HG03097 (cell line): ENCODE measurements at regions not wholly inside any gene's neighbourhood (a gene's known extent, or its start where the extent isn't known, plus 50 kb on each side); places are given as distances from the start of the nearest gene placed in this dataset.
"Not testable (repeated sequence)": the region's sequence is repeated elsewhere in the genome, so short reads cannot be mapped to it uniquely, and the experiment has no call there.

Experiments used
- ATAC-seq: cut with Tn5 transposase; IDR thresholded peaks from one replicate; pipeline ENCODE4 v1.9.1; 2021; ENCODE audit not compliant: unreplicated experiment, low FRiP score

DNA sequence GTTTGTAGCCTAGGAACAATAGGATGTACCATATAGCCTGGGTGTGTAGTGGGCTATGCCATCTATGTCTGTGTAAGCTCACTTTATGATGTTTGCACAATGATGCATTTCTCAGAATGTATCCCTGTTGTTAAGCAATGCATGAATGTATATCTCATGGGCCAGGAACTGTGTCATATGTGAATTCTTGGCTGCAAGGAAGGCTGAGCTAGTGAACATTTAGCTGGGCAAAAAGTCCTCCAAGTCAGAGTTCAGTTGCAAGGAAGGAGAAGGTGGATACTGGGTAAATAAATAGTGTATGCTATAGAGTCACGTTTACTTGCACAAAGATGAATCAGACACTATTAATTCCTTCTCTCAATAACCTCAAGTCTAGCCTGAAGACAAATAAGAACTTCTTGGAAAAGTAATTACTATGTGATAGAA lies 136.1 kb downstream of the EHF start:
- no peak for ATAC-seq

DNA sequence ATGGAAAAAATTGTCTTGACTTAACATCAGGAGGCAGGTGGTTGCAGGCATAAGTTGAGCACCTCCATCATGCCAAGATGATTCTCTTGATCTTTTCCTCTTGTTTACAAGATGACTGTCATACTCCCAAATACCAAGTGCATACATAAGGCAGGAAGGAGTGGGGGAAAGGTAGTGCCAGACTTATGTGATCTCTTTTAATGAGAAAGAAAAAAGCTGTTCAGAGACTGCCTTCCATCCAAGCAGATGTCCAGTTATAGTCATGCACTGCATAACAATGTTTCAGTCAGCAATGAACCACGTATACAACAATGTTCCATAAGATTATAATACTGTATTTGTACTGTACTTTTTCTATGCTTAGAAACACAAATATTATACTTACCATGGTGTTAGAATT lies 135.7 kb downstream of the EHF start:
- no peak for ATAC-seq

DNA sequence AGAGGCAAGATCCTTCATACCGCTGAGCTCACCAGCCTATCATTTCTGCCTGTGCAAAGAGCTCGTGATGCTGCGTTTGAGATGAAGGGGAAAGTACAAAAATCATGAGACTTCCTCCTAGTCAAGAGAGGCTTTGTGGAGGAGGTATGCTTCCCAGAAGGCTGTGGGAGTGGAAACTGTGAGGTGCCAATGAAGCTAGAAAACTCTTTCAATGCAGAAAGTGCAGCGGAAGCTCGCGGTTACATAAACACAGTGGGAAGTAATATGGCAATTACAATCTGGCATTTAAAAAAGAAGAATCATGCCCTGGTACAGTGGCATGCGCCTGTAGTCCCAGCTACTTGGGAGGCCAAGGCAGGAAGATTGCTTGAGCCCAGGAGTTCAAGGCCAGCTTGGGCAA lies 134.8 kb downstream of the EHF start:
- ATAC-seq, result no peak

DNA sequence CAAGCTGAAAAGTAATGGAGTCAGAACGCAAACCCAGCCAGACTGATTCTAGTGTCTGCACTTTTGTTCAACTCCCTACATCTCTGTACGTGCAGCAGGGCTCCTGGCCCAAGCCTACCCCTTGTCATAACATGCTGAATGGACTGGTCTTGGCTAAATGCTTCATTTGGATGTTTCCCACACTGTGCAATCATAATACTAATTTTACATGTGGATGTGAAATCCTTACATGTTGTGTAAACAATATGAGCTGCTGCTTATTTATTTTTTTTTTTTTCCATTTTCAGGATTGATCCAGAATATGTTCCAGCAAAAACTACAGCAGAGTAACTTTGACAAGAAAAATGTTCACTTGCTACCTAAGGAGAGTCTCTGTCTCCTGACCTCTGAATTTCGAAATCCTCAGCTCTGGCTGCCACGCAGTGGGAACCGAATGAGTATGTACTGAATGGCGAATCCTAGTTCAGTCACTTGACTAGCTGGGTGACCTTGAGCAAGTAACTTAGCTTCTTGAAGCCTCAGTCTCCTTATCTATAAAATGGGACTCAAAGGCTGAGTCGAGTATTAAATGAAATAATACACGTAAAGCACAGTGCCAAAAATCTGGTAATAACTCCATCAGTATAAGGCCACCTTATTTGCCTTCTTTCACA lies 133.4 kb downstream of the EHF start:
- ATAC-seq, result no peak

DNA sequence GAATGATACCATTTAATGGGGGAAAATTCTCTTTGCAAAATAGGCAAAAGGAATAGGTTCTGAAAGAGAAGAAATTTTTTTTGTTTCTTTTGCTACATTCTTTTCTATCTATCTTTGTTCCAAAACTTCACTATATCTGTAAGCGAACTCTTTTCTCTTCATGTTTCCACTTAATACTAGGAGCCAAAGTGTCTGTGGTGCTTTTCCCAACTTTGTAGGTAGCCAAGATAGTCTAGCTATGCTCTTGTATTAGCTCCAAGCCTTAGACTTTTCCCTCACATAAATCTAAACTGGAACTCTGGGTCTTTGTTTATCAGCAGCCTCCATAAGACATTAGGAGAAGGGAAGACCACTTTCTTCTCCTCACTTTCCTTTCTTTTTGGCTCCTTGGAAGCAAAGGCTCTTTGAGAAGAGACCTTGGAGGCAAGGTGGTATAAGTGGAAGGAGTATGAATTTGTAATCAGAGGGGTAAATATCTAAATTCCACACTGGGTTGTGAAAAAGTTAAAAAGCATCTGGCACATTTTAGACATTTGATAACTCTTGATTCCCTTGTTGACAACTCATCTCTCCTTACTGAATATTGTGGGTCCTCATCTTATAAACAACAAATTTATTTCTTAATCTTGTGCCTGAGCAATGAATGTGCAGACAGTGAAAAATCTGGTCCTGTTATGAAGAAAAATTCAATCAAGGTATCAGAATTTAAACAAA lies 130.0 kb downstream of the EHF start:
- ATAC-seq, result no peak

DNA sequence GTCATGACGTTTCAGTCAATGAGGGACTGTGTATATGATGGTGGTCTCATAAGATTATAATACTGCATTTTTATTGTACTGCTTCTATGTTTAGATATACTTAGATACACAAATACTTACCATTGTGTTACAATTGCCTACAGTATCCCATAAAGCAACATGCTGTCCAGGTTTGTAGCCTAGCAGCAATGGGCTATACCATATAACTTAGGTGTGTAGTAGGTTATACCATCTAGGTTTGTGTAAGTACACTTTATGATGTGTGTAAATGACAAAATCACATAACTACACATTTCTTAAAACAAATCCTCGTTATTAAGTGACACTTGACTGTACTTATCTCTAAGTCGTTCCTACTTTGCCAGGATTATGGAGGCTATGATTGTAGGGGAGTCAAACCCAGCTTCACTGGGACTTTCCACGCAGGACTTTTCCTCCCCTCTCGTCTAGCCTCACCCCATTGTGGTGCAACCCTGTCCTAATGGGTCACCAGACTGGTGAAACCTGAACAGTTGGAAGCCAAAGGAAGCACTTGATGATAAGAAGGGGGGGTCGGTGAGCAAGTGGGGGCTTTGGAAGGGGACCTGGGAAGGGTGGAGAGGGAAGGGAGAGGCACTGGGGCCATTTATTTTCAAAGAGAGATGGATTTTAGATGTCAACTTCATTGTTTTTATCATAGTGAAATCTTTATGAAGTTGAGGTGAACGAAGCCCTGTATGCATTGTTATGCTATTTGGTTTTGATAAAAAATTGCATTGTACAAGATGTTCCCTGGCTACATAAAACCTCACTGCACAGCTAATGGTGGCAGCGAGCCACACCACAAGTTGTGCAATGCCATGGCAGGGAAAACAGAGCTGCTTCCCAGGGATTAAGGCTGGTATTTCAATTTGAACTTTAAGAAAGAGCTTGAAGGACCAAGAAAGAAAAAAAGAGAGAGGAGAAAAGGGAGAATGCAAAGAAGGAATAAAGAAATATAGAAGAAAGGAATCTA lies 129.1 kb downstream of the EHF start:
- ATAC-seq, result no peak

DNA sequence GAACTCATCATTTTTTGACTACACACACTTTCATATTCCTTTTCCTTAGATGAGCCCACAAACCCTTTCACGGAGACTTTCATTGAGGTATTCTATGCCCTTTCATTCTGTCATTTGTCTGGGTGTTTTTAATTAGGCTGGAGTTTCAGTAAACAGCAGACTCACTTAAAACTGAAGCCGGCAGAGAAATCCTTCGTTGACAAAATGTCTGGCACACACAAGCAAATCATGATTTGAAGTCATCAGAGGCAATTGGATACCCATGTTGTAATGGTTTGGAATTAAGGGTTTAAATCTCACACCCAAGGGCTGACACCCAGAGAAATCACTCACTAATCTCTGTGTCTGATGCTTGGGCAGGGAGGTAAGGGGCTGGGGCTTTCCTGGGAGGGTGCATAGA lies 127.1 kb downstream of the EHF start:
- no peak for ATAC-seq

DNA sequence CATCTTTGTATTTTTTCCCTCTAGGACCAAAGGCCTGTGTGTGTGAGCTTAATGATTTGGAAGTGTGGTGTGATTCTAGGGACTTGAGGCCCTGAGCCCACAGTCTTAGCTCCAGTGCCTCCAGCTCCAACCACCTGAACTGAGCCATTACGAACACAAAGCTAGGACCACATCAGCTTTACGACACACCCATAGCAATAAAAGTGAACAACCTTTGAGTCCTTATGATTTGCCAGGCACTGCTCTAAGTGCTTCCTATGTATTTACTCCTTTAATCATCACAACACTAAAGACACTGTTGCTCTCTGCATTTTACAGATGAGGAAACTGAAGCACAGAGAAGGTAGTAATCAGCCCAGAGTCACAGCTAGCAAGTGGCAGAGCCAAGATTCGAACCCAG lies 126.4 kb downstream of the EHF start:
- no peak for ATAC-seq

DNA sequence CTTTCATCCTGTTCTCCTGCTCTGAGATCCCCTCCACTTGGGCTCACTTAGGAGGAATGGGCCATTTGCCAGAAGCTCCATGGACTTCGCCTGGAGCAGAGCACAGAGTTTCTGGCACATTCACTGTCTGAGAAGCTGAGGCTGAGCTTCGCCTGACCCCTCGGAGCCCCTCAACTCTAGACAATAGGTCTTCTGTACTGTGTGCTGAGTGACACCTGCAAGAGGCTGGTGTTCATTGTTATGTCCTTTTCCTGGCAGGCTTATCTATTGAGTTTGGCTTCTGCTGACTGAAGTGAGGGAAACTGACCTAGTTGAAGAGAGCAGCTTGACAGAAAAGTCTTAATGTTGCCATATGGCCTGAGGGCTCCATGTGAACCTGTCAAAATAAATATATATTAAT lies 124.3 kb downstream of the EHF start:
- ATAC-seq, result no peak

DNA sequence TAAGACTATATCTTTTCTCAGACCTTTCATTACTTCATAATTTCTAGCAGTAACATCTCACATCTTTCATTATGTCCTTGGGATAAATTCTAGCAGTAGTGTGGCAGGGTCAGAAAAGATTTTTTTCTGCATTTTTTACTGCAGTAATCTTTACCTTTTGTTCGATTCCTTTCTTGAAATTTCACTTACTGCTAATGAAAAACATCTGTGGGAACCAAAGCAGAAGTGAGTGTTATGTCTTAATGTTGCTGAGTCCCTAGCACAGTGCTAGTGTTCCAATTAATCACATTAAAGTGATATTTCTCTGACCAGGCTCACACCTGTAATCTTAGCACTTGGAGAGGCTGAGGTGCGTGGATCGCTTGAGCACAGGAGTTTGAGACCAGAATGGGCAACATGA lies 123.6 kb downstream of the EHF start:
- no peak for ATAC-seq

DNA sequence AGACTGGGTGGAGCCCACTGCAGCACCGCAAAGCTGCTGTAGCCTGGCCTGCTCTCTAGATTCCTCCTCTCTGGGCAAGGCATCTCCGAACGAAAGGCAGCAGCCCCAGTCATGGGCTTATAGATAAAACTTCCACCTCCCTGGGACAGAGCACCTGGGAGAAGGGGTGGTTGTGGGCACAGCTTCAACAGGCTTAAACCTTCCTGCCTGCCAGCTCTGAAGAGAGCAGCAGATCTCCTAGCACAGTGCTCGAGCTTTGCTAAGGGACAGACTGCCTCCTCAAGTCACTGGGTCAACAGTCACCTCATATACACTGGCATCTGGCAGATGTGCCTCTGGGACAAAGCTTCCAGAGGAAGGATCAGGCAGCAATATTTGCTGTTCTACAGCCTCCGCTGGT lies 117.3 kb downstream of the EHF start:
- ATAC-seq, result no peak

DNA sequence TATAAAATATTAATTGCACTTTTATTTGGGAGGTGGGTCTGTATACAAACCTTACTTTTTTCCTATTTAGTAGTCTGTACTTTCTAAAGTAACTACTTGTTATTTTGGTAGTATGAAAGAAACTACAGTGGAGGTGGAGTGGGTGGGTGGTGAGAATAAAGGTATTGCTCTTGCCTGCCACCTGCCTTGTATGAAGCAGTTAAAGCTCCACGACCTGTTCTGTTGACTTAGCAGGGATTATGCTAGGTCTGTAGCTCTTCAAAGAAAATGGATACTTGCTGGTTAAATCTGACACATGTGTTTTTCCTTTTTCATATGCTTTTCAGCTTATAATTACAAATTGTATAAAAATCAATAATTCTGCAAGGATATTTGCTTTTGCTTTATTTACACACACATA lies 111.9 kb downstream of the EHF start:
- no peak for ATAC-seq

DNA sequence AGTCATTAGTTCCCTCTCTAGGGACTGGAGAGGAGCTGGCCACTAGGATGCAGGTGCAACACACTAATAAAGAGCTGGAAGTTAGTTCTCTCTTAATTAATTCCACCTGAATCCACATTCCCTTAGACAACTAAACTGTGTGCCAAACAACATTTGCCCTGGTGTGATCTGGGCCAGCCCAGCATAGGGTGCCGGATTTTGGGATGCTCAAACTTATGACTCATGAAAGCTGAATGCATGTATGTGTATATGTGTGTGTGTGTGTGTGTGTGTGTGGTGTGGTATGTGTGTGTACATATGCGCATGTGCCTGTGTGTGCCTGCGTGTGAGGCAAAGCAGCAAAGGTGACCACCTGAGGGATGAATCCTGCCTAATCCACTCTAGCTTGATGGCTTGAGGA lies 110.7 kb downstream of the EHF start:
- ATAC-seq, result no peak

DNA sequence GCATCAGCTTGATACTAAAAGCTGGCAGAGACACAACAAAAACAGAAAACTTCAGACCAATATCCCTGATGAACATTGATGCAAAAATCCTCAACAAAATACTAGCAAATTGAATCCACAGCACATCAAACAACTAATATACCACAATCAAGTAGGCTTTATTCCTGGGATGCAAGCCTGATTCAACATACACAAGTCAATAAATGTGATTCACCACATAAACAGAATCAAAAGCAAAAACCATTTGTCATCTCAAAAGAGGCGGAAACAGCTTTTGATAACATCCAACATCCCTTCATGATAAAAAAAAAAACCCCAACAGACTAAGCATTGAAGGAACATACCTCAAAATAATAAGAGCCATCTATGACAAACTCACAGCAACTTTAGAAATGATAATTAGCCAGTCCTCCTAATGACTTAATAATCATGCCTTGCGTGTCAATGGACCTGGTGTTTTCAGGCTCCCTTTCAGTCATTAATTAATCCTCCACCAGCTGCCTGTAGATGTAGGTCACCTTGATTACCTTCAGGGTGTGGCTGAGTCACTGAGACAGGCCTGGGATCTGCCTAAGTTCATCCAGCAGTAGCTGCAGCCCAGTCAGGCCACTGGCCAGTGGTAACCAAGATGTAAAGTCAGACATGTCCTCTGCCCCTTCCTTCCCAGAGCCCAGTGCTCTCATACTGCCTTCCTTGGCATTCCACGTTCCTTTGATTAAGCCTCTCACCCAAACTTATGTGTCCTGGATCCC lies 109.8 kb downstream of the EHF start:
- ATAC-seq, result no peak

DNA sequence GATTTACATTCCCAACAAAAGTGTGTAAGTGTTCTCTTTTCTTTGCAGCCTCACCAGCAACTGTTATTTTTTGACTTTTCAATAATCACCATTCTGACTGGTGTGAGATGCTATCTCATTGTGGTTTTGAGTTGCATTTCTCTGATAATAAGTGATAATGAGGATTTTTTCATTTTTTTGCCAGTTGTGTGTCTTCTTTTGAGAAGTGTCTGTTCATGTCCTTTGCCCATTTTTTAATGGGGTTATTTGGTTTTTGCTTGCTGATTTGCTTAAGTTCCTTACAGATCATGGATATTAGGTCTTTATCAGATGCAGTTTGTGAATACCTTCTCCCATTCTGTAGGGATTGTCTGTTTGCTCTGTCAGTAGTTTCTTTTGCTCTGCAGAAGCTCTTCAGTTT lies 107.7 kb downstream of the EHF start:
- ATAC-seq, result no peak

DNA sequence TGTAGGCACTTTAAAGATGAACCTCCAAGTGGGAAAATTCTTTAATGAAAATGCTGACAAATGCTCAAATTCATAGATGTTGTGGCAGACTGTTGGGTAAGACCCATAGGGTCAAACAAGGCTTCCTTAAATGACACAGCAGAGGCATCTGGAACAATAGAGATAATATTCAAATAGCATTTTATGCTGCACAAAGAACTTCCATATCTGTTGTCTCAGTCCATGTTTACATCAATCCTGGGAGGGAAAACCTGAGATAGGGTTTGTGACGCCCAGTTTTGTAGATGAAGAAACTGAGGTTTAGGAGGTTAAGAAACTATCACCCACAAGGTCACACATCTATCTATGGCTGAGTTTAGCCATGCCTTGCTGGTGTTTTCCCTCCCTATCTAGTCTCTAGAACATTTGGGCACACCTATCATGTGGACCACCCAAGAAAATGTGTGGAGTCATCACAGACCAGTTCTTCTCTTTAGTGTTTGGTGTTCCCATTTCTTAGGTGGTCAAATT lies 106.4 kb downstream of the EHF start:
- no peak for ATAC-seq

DNA sequence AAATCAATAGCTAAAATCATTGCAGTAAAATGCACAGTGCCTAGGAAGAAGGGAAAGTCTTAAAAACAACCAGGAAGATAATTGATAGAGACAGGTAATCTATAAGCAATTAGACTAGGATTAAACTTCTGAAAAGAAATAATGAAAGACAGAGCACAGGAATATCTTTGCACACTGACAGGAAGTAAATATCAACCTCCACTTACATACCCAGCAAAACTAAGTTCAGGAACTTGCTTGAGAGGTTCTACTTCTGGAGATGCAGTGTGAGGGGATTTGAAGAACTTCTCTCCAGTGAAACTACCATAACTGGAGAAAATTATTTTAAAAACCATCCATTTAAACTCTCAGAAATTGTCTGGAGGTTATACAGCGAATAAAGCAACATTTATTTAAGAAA lies 104.1 kb downstream of the EHF start:
- ATAC-seq, result no peak

DNA sequence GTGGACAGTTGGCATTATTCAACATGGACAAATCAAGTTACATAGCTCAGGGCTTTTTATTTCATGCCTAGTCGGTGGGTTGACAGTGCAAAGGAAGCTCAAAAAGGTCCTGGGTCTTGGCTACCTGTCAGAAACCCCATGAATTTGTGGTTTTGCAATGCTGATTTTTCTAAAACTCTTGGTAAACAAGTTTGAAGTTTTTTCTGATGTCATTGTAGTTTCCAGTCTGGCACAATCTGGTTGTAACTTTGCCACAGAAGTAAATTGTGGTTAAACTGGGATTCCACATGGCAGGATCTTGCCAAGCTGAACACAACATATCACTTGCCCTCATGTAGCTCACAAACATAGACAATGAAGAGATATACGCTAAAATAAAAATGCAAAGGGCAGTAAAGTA lies 100.8 kb downstream of the EHF start:
- no peak for ATAC-seq

DNA sequence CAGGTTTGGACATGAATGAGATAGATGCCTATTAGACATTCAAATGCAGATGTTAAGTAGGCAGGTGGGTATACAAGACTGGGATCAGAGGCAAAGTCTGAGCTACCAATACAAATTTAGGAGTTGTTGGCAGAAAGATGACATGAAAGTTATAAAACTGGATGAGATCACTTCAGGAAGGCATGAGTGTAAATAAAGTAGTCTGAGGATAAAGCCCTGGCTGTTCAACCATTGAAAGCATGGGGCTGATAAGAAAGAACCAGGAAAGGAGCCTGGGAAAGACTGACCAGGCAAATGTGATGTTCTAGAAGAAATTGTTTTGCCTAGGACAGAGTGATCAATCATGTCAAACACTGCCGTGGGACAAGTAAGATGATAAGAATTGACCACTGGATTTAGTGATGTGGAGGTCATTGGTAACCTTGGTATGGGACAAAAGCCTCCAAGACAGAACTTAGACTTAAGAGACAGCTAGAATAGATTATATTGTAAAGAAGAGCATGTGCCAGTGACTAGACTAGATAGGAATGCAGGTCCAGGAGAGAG lies 98.5 kb downstream of the EHF start:
- no peak for ATAC-seq

DNA sequence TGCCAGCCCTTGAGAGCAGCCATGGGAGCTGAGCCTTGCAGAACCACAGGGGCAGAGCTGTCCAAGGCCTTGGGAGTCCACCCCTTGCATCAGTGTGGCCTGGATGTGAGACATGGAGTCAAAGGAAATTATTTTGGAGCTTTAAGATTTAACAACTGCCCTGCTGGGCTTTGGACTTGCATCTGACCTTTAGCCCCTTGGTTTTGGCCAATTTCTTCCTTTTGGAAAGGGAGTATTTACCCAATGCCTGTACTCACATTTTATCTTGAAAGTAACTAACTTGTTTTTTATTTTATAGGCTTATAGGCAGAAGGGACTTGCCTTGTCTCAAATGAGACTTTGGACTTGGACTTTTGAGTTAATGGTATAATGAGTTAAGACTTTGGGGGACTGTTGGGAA lies 92.7 kb downstream of the EHF start:
- ATAC-seq, result not testable (repeated sequence)
